SK-N-SH treated with all-trans-retinoic acid at 6 μM for 48 hours (cell line): ENCODE measurements at regions not wholly inside any gene's neighbourhood (a gene's known extent, or its start where the extent isn't known, plus 50 kb on each side); places are given as distances from the start of the nearest gene placed in this dataset.

Source experiments
- ARNTL ChIP-seq: fragments of 450-650 bp; formaldehyde crosslinking; IDR thresholded peaks from 2 replicates; pipeline ENCODE4 v1.5.0; 2020; ENCODE audit warnings: low read depth, mild to moderate bottlenecking, moderate library complexity, borderline replicate concordance
- SNAI2 ChIP-seq: fragments of 250-450 bp; sonication (Bioruptor Pico); IDR thresholded peaks from 2 replicates; pipeline ENCODE4 v1.5.0; 2020; ENCODE audit warnings: mild to moderate bottlenecking, moderate library complexity
- ZC3H10 ChIP-seq: fragments of 250-450 bp; sonication (Bioruptor Pico); IDR thresholded peaks from 2 replicates; pipeline ENCODE4 v1.5.1; 2021; ENCODE audit warnings: mild to moderate bottlenecking, moderate library complexity
- ZFP30 ChIP-seq: fragments of 450-650 bp; formaldehyde crosslinking; IDR thresholded peaks from 2 replicates; pipeline ENCODE4 v1.5.0; 2022; ENCODE audit warnings: mild to moderate bottlenecking, moderate library complexity
- ZNF8 ChIP-seq: fragments of 450-650 bp; formaldehyde crosslinking; IDR thresholded peaks from 2 replicates; pipeline ENCODE4 v1.5.0; 2020; ENCODE audit warnings: mild to moderate bottlenecking, moderate library complexity
- TF ChIP-seq, protein P1 (sequence below): fragments of 250-450 bp; sonication (Bioruptor Pico); IDR thresholded peaks from 2 replicates; pipeline ENCODE4 v1.5.0; 2020; ENCODE audit warnings: mild to moderate bottlenecking, moderate library complexity

GRCh38 chr9:81832571-81833285 lies 95.5 kb upstream of the SPATA31D4 start:
- TF ChIP-seq ZC3H10 (CRISPR knock-in tag) (no peak), ARNTL (CRISPR knock-in tag) (no peak), ZFP30 (CRISPR knock-in tag) (no peak), SNAI2 (CRISPR knock-in tag) (no peak), ZNF8 (CRISPR knock-in tag) (no peak)
- TF ChIP-seq, protein P1, sequence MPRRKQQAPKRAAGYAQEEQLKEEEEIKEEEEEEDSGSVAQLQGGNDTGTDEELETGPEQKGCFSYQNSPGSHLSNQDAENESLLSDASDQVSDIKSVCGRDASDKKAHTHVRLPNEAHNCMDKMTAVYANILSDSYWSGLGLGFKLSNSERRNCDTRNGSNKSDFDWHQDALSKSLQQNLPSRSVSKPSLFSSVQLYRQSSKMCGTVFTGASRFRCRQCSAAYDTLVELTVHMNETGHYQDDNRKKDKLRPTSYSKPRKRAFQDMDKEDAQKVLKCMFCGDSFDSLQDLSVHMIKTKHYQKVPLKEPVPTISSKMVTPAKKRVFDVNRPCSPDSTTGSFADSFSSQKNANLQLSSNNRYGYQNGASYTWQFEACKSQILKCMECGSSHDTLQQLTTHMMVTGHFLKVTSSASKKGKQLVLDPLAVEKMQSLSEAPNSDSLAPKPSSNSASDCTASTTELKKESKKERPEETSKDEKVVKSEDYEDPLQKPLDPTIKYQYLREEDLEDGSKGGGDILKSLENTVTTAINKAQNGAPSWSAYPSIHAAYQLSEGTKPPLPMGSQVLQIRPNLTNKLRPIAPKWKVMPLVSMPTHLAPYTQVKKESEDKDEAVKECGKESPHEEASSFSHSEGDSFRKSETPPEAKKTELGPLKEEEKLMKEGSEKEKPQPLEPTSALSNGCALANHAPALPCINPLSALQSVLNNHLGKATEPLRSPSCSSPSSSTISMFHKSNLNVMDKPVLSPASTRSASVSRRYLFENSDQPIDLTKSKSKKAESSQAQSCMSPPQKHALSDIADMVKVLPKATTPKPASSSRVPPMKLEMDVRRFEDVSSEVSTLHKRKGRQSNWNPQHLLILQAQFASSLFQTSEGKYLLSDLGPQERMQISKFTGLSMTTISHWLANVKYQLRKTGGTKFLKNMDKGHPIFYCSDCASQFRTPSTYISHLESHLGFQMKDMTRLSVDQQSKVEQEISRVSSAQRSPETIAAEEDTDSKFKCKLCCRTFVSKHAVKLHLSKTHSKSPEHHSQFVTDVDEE, result no peak
